Osteoblast (primary cell): ENCODE measurements at regions not wholly inside any gene's neighbourhood (a gene's known extent, or its start where the extent isn't known, plus 50 kb on each side); places are given as distances from the start of the nearest gene placed in this dataset.

Experiments used
- DNase-seq: peaks from one replicate; pipeline ENCODE4 v3.0.0; 2011; ENCODE audit warnings: low spot score, mixed read lengths; ENCODE audit not compliant: insufficient read length; ENCODE audit errors: missing footprints
- H2AFZ ChIP-seq: 2 replicates; pipeline ENCODE4 v1.6.0; 2011; ENCODE audit warnings: mild to moderate bottlenecking, low read length
- H3K27ac ChIP-seq: 2 replicates; pipeline ENCODE4 v1.5.1; 2011; ENCODE audit warnings: mild to moderate bottlenecking, low read depth, low read length, moderate library complexity
- H3K27me3 ChIP-seq: 2 replicates; pipeline ENCODE4 v1.6.0; 2012; ENCODE audit warnings: mild to moderate bottlenecking, control low read depth, inconsistent platforms, low read length, moderate library complexity; ENCODE audit not compliant: insufficient read depth
- H3K36me3 ChIP-seq: 2 replicates; pipeline ENCODE4 v1.5.1; 2011; ENCODE audit warnings: mild to moderate bottlenecking, low read length, control low read depth, moderate library complexity; ENCODE audit not compliant: insufficient read depth
- H3K4me1 ChIP-seq: 2 replicates; pipeline ENCODE4 v1.5.1; 2011; ENCODE audit warnings: mild to moderate bottlenecking, low read length, control low read depth, moderate library complexity; ENCODE audit not compliant: insufficient read depth
- H3K4me2 ChIP-seq: 2 replicates; pipeline ENCODE4 v1.6.0; 2011; ENCODE audit warnings: mild to moderate bottlenecking, low read length; ENCODE audit not compliant: insufficient read depth
- H3K4me3 ChIP-seq: fragments of 200-600 bp; sonication (generic); 3 replicates; pipeline ENCODE4 v1.5.1; 2012; ENCODE audit warnings: mild to moderate bottlenecking, low read length, inconsistent platforms; ENCODE audit not compliant: insufficient read depth
- H3K79me2 ChIP-seq: 2 replicates; pipeline ENCODE4 v1.6.0; 2012; ENCODE audit warnings: mild to moderate bottlenecking, low read length, control low read depth, inconsistent platforms; ENCODE audit not compliant: insufficient read depth
- H3K9me3 ChIP-seq: 2 replicates; pipeline ENCODE4 v1.5.1; 2011; ENCODE audit warnings: low read depth, low read length, control low read depth
- H4K20me1 ChIP-seq: 2 replicates; pipeline ENCODE4 v1.6.0; 2012; ENCODE audit warnings: mild to moderate bottlenecking, low read length, control low read depth; ENCODE audit not compliant: insufficient read depth
- TF ChIP-seq, protein P1 (sequence below): IDR thresholded peaks from 2 replicates; pipeline ENCODE4 v1.5.1; 2011; ENCODE audit warnings: mild to moderate bottlenecking, low read depth, low read length, moderate library complexity; ENCODE audit errors: extremely low read depth

- Histone ChIP-seq H3K4me3 (no peak overlapping the region), H3K4me2 (no peak overlapping the region), H3K9me3 (no peaks in the 10 kb centered on the region), H4K20me1 (no peaks in the 10 kb centered on the region), H3K27ac (no peak overlapping the region), H3K79me2 (no peaks in the 10 kb centered on the region), H3K36me3 (no peaks in the 10 kb centered on the region), H3K27me3 (peaks cover 4% of the 10 kb centered on the region), H3K4me1 (no peaks in the 10 kb centered on the region), H2AFZ (no peak overlapping the region)
- DNase-seq: no peak
- TF ChIP-seq, protein P1, sequence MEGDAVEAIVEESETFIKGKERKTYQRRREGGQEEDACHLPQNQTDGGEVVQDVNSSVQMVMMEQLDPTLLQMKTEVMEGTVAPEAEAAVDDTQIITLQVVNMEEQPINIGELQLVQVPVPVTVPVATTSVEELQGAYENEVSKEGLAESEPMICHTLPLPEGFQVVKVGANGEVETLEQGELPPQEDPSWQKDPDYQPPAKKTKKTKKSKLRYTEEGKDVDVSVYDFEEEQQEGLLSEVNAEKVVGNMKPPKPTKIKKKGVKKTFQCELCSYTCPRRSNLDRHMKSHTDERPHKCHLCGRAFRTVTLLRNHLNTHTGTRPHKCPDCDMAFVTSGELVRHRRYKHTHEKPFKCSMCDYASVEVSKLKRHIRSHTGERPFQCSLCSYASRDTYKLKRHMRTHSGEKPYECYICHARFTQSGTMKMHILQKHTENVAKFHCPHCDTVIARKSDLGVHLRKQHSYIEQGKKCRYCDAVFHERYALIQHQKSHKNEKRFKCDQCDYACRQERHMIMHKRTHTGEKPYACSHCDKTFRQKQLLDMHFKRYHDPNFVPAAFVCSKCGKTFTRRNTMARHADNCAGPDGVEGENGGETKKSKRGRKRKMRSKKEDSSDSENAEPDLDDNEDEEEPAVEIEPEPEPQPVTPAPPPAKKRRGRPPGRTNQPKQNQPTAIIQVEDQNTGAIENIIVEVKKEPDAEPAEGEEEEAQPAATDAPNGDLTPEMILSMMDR: no peak
Measured at GRCh38 chr10:88086187-88086960, 222.9 kb downstream of the PTEN start.

DNA sequence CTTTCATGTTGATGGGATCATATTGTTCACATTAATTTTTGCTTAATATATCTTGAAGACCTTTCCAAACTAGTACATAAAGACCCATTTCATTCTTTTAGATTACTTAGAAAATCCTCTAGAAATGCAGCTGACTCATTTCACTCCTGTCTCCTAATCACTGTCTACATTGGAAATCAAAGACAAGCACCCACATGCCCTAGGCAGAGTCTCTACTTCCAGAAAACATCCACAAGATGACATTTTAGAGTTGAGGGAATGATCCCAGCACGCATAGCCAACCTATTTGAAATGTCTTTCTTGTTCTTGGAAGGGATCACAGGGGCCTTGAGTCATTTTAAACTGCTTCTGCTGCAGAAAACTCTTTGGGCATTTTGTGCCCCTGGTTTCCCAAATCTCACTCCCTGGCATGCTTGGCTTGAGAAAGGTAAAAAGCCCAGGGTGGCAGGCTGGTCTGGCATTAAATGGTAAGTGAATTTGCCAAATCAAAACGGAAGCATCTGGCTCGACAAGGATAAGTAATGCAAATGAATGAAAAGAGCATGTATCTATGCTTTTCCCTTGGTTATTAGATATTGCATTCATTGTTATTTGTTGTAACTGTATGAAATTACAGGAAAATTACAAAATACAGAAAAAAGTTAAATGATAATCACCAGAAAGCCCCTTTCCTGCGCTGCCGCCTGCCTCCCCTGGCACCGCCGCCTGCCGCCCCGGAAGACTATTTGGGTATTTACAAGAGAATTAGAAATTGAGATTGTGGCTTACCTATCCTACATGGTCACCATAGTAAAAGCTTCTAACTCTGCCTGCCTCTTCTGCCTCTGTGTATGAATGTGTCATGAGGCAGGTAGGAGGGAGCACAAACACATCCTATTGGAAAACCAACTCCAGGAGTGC is 225.3 kb downstream of the PTEN start:
- Histone ChIP-seq H3K4me2 (no peak overlapping the region), H3K27me3 (peaks cover 4% of the 10 kb centered on the region), H4K20me1 (no peaks in the 10 kb centered on the region), H2AFZ (no peak overlapping the region), H3K4me3 (no peak overlapping the region), H3K79me2 (no peaks in the 10 kb centered on the region), H3K27ac (no peak overlapping the region), H3K9me3 (no peaks in the 10 kb centered on the region), H3K4me1 (no peaks in the 10 kb centered on the region), H3K36me3 (no peaks in the 10 kb centered on the region)
- TF ChIP-seq, protein P1: no peak
- no peak for DNase-seq

DNA sequence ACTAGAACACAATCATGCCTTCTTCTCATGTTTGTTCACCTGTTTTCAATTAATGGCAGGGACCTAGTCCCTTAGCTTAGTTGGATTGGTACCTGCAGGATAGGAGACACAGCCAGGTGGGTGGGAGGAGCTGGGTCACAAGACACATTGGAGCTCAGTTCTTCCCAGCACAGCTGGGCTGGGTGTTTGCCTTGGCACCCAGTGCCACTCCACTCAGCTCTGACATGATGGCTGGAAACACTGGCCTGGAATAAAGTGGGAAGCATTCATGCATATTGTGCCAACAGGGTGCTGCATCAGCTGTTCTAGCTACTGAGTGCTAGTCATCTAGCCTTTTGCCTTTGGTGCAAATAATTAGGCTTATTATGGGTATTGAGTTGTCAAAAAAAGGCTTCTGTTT is 226.1 kb downstream of the PTEN start:
- no peaks in the 10 kb centered on the region for H3K36me3 ChIP-seq
- TF ChIP-seq, protein P1: no peak

DNA sequence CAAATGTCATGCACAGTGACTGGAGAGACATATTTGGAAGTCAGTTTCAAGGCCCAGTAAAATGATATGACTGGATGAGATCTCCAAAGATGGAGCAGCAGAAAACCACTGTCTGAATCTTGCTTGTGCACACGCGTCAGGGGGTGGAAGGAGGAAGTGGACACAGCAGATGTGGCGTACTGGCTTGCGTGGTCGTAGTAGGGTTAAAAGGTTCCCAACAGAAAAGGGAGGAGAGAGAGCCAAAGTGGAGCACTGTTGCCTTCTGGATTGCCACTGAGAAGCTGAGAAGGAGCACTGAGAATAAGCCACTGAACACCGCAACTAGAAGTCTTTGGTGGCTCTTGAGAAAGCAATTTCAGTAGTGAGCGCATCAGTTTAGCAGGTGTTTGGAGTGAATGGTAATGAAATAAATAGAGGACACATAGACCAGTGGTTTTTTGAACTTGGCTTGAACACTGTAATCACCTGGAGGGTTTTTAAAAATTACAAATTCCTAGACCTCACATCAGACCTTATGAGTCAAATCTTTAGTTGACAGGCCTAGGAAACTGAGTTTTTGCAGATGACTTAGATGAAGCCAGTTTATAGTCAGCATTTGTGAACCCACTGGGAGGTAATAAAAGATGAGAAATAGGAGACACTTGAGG is 227.3 kb downstream of the PTEN start:
- no peak overlapping the region for H3K27ac ChIP-seq
- H4K20me1 ChIP-seq: no peaks in the 10 kb centered on the region
- no peak for DNase-seq
- H3K27me3 ChIP-seq: peaks cover 4% of the 10 kb centered on the region
- TF ChIP-seq, protein P1: no peak
- no peaks in the 10 kb centered on the region for H3K36me3 ChIP-seq
- H3K9me3 ChIP-seq: no peaks in the 10 kb centered on the region
- H3K4me1 ChIP-seq: peaks cover 8% of the 10 kb centered on the region
- no peaks in the 10 kb centered on the region for H3K79me2 ChIP-seq
- no peak overlapping the region for H2AFZ ChIP-seq
- no peak overlapping the region for H3K4me3 ChIP-seq
- H3K4me2 ChIP-seq: no peak overlapping the region

More for the DNA sequence above, 226.1 kb downstream of the PTEN start:
- Histone ChIP-seq H3K9me3 (no peaks in the 10 kb centered on the region), H3K27me3 (peaks cover 4% of the 10 kb centered on the region), H2AFZ (no peak overlapping the region), H3K27ac (no peak overlapping the region), H4K20me1 (no peaks in the 10 kb centered on the region), H3K79me2 (no peaks in the 10 kb centered on the region), H3K4me3 (no peak overlapping the region), H3K4me2 (no peak overlapping the region), H3K4me1 (no peaks in the 10 kb centered on the region)
- DNase-seq: no peak
